OCI-M1 (cell line): ENCODE measurements at regions not wholly inside any gene's neighbourhood (a gene's known extent, or its start where the extent isn't known, plus 50 kb on each side); places are given as distances from the start of the nearest gene placed in this dataset.

Source experiments
- DNase-seq: peaks from one replicate; lab custom pipeline; 2025; lab: John Stamatoyannopoulos, UW

DNA sequence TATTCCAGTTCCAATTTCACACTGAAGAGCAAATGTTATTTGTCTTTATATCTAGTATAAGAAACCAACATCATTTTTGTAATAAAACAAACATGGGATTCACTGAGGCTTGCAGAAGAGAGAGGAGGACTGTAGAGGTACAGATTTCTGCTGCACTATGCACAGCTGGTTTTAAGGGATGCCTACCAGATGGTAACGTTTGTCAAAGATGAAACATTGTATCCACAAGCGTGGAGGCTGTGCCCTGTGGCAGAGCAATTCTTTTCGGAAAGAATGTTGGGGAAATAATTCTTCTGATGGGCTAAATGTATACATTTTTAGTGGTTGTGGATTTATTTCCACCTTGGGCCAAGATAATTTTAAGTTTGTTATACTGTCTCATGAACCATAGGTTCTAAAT lies 272.4 kb downstream of the DUSP10 start:
- DNase-seq, result no peak

- no peak for DNase-seq
Measured at GRCh38 chr1:221470000-221470698, 271.7 kb downstream of the DUSP10 start.

GRCh38 chr1:221473411-221473810 lies 268.5 kb downstream of the DUSP10 start:
- DNase-seq, result no peak

DNA sequence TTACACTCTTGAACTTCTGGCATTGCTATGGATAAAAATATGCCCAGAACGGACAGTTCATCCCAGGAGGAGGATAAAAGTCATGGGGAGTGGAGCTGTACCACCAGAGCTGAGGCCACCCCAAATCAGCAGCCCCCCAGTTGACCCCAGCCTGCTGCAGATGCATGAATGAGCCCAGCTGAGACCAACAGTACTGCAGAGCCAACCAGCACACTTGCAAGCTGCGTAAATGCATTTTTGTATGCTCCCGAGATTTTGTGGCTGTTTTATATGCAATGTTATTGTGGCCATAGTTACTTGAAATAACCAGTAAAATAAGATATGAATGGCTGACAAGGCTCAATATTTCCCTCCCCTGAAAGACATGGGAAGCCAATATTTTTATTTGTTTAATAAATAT lies 264.6 kb downstream of the DUSP10 start:
- DNase-seq, result no peak

DNA sequence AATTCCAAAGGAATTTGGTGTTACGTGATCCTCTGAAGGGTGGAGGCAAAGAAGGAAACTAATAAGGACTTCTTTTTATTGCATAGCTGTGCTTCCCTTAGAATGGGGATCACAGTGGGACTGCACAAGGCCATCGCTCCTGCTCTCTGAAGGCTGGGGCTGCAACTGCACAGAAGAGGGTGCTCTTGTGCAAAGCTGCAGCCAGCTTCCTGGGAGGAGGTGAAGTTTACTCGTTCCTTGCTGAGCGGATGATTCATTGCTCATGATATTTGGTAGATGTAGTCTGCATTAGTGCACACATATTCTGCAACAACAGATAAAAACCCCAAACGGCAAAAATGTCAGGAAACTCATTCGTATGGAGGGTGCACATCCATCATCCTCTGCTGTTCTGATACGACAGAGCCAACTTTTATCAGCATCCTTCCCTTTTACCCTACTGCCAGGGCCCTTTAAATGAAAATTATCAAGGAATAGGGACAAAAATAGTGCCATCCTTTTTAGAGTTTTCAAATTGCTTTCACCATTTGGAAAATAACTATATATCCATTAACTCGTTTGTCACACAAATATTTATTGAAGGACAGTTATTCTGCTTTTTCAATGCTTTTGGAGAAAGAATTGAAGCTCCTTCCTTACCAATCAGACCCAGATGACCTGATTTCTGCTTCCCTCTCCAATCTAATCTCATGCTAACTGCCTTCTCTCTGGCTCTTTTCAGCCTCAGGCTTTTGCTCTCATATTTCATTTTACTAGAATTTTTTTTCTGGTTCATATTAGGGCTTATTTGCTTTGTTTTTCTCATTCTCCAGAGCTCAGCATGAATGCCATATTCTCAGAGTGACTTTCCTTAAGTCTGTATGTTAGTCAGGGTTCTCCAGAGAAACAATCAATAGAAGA lies 263.6 kb downstream of the DUSP10 start:
- DNase-seq, result peak; percentile 77

DNA sequence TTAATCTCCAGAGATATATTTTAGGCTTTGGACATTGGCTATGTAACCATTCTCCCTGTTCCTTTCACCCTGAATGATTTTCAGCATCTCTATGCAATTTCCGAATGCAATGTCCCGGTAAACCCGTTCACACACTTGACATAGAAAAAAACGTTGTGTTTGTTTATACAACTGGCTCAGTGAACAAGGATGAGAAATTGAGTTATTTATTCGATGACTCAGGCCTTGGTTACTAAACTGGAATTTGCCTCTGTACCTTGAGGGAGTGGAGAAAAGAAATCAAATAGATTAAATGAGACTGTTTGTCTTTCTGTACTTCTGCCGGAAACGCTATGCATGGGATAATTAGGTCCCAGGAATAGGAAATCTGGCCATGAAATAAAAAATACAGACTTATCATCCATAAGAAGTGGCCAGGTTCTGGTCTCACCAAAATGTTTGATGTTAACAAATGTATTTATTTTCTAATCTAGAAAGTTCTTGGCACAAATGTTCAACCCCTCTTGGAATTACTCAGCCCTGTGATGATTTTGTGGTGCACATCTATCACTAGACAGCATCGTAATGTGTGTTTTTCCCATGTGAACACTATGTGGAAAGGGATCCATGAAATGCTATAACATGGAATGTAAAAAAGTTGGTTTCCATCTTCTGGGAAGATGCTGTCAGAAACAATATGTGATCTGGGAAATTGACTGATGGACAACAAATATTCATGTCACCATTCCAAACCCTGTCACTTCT lies 253.9 kb downstream of the DUSP10 start:
- no peak for DNase-seq

GRCh38 chr1:221488550-221488949 lies 253.3 kb downstream of the DUSP10 start:
- no peak for DNase-seq

GRCh38 chr1:221494670-221495069 lies 247.2 kb downstream of the DUSP10 start:
- no peak for DNase-seq

DNA sequence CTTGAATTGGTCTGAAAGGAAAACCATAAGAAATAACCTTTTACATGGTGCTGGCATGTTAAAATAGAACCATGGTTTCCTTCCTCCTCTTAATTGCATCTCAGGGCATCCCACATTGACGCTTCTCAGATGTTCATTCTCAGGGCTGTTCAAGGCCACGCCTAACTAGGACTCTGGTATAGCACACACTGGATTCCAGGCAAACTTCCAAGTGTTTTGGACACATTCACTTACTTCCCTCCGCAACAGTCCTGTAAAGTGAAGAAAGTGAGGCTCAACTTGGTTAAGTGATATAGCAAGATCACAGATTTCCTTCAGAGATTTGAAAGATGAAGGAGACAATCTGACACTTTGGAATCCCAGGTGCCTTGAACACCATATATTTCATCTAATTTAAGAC lies 244.8 kb downstream of the DUSP10 start:
- DNase-seq, result no peak

DNA sequence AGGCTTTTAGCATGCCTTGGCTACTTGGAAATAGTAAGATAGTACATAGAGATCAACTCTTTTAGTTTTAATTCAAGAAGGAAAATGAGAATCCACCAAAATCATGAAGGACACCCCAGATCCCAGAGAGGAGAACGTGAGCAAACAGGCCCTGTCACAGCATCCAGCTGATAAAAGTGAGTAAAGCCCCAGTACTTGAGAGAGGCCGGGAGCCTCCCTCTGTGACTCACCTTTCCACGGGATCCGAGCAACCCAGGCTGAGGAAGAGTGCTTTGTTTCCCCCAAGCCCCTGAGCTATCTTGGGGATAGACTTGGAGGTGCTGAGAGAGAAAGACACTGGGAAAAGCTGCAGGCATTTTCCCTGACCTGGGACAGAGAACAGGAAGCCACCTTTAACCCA lies 238.6 kb downstream of the DUSP10 start:
- DNase-seq, result no peak

DNA sequence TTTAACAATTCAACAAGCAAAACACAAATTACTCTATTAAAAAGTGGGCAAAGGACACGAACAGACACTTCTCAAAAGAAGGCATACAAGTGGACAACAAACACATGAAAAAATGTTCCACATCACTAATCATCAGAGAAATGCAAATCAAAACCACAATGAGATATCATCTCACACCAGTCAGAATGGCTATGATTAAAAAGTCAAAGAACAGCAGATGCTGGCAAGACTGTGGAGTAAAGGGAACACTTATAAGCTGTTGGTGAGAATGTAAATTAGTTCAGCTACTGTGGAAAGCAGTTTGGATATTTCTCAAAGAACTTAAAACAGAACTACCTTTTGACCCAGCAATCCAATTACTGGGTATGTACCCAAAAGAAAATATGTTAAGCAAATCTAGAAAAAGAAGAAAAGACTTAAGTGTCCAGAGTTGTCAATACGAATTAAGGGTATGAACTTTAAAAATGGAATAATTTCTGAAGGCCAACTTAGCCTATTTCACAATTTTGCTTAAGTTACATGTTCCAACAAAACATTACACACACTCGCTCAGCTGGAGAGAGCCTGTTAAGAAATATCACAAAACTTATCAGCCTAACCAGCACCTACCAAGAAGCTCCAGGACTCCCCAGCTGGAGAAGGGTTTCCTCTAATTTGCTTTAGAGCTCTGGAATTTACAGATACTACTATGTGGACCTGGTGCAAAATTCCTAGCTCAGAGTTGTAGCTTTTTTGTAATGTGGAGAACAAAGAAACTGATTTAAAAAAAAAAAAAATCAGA lies 232.1 kb downstream of the DUSP10 start:
- DNase-seq, result peak; percentile 22

GRCh38 chr1:221510793-221511503 lies 230.9 kb downstream of the DUSP10 start:
- peak; percentile 8 for DNase-seq

DNA sequence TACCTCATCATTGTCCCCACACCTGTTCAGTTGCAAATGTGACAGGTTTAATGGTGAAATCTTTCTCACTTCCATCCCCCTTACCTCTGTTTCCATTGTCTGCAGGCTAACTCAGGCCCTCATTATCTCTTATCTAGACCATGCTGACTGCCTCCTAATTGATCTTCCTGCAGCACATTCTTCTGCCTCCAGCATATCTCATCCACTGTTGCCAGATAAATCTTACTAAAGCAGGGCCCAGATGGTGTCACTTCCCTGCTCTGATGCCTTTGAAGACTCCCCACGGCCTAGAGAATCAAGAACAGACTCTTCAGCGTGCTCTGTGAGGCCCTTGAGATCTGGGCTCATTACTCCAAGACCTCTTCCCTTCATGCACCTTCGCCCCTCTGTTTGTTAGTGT lies 230.1 kb downstream of the DUSP10 start:
- DNase-seq, result peak; percentile 34

- peak; percentile 8 for DNase-seq
Measured at GRCh38 chr1:221514806-221515205, 227.1 kb downstream of the DUSP10 start.

DNA sequence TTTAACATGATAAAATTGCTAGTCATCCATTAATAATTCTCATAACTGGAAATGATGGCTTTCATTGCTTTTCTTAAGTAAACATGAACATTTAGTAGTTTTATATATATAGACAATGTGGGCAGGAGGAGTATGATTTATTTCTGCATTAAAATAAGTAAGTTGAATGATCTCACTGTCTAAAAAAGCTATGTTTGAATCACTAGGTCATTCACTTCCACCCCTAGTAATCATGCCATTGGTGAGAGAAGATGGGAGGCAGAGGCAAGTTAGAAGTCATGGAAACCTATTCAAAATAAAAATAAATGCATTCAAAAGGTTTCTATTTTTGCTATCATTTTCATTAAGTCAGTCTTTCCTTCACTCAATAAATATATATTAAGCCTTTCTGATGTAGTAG lies 226.4 kb downstream of the DUSP10 start:
- no peak for DNase-seq

GRCh38 chr1:221517961-221518360 lies 223.9 kb downstream of the DUSP10 start:
- peak; percentile 16 for DNase-seq

DNA sequence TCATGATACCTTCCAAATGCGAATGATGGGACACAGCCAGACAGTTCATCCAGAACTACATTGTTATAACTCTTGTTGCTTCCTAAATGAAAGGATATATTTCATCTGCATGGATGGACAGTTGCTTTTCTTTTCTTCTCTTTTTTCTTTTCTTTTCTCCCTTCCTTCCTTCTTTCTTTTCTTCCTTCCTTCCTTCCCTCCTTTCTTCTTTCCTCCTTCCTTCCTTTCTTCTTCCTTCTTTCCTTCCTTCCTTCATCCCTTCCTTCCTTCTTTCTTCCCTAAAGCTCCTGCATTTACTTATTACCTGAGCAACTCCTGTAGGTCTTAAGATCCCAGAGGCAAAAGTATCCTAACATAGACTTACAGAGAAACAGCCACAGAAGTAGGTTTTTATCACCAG lies 221.6 kb downstream of the DUSP10 start:
- DNase-seq, result no peak

- DNase-seq, result no peak
Measured at GRCh38 chr1:221521686-221522085, 220.2 kb downstream of the DUSP10 start.

DNA sequence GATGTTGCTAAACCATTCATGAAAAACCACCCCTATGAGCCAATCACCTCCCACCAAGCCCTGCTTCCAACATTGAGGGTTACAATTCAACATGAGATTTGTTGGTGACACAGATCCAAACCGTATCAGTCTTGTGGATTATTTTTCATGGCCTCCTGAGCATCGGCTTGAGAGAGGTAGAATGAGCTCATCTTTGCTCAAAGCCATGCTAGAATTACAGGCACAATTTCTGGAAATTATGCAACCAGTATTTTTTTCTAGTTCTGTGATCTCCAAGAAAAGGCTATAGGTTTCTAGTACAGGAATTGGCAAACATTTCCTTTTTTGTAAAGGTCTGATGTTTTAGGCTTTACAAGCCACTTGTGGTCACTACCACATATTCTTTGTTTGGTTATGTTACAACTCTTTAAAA lies 219.4 kb downstream of the DUSP10 start:
- no peak for DNase-seq

- no peak for DNase-seq
Measured at GRCh38 chr1:221525749-221526148, 216.1 kb downstream of the DUSP10 start.

GRCh38 chr1:221527302-221527701 lies 214.6 kb downstream of the DUSP10 start:
- no peak for DNase-seq
